ENCODE measurements at regions not wholly inside any gene's neighbourhood (a gene's known extent, or its start where the extent isn't known, plus 50 kb on each side); places are given as distances from the start of the nearest gene placed in this dataset.

GRCh38 chr12:129964826-129965457 is 61.1 kb upstream of the TMEM132D start:
- no peak for ATAC-seq
- WGBS, 2 donors, result 47 to 54% methylated on average over 5 of the region's 5 CpGs
- H3K27me3 ChIP-seq, result peaks cover 0 to 22% (median 5%) of the 10 kb centered on the region in 7 donors
- no peak overlapping the region for H3K27ac ChIP-seq
- peaks cover 0 to 5% (median 0%) of the 10 kb centered on the region in 11 donors for H3K9me3 ChIP-seq
- no peaks in the 10 kb centered on the region for H3K4me1 ChIP-seq
- no peak for TF ChIP-seq CTCF (IDR thresholded peaks at IDR 0.05)
- no peaks in the 10 kb centered on the region for H3K36me3 ChIP-seq
- no peak for DNase-seq
- no peak overlapping the region for H3K4me3 ChIP-seq
- intact Hi-C loops (cut with DNase I), result no loop called here

- Histone ChIP-seq H3K4me3 (no peak overlapping the region), H3K27me3 (peaks cover 0 to 22% (median 5%) of the 10 kb centered on the region in 7 donors), H3K9me3 (peaks cover 0 to 5% (median 0%) of the 10 kb centered on the region in 11 donors), H3K4me1 (no peaks in the 10 kb centered on the region), H3K36me3 (no peaks in the 10 kb centered on the region), H3K27ac (no peak overlapping the region)
- no peak for TF ChIP-seq CTCF (IDR thresholded peaks at IDR 0.05)
- intact Hi-C loops (cut with DNase I), result no loop called here
- 26 to 32% methylated on average over 10 of the region's 10 CpGs for WGBS, 2 donors
- ATAC-seq (no peak), DNase-seq (no peak)
Measured at GRCh38 chr12:129966146-129966995, 62.5 kb upstream of the TMEM132D start.

DNA sequence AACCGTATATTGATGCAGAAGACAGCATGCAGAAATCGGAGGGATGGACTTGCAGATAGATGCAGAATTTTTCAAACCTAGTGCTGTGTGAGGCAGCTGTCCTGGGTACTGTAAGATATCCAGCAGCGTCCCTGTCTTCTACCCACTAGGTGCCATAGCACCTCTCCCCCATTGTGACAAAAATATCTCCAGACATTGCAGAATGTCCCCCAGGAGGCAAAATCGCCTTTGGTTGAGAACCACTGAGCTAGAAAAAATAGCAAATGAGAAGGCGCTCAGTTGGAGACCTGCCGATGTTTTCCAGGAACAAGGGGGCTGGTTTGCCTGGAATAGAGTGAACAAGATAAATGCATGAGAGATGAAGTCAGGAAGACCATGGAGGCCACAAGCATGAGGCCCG is 67.9 kb upstream of the TMEM132D start:
- intact Hi-C loops (cut with DNase I), result no loop called here
- DNase-seq (no peak), ATAC-seq (no peak)
- WGBS, 2 donors, result 75 to 79% methylated on average over 7 of the region's 7 CpGs
- Histone ChIP-seq H3K9me3 (peaks cover 0 to 5% (median 0%) of the 10 kb centered on the region in 11 donors), H3K4me3 (no peak overlapping the region), H3K36me3 (no peaks in the 10 kb centered on the region), H3K27me3 (peaks cover 0 to 4% (median 0%) of the 10 kb centered on the region in 7 donors), H3K4me1 (no peaks in the 10 kb centered on the region), H3K27ac (no peak overlapping the region)
- TF ChIP-seq CTCF (IDR thresholded peaks at IDR 0.05), result no peak

DNA sequence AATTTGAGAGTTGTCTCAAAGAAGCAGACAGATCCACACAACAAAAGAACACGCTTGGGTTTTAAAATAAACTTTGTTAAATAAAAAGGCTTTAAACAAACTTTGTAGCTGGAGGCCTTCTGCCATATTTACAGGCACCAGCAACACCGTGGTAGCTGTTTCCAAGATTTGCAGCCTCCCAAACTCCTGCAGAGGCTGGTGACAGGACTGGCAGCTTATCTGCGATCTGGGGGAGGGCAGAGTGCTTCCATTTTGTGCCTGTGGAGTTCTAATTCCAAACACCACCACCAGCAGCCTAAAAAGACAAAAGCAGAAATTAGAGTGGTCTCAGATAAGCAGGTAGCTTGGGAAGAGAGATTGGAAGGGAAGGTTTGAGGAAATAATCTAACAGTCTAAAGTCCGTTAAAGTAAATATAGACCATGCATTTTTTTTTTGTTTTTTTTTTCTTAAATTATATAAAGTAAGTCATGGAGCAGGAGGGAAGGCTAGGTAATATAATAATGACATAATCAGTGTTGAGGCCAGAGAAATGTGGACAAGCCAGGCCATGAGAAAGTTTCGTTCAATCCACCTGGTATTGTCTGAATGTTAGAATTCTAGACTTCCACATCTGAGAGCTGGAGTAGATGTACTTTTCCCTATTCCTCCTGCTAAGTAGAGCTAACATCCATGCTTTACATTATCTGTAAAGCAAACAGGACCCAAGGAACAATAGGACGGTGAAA is 69.6 kb upstream of the TMEM132D start:
- Histone ChIP-seq H3K4me1 (no peaks in the 10 kb centered on the region), H3K9me3 (peaks cover 0 to 4% (median 0%) of the 10 kb centered on the region in 11 donors)
- WGBS, 2 donors, result 53 to 54% methylated on average over 6 of the region's 6 CpGs

More for the DNA sequence above, 69.6 kb upstream of the TMEM132D start:
- ATAC-seq (no peak), DNase-seq (no peak)
- no peak overlapping the region for H3K27ac ChIP-seq
- H3K4me3 ChIP-seq, result no peak overlapping the region
- no peak for TF ChIP-seq CTCF (IDR thresholded peaks at IDR 0.05)
- H3K27me3 ChIP-seq, result peaks cover 0 to 4% (median 0%) of the 10 kb centered on the region in 7 donors
- H3K36me3 ChIP-seq, result no peaks in the 10 kb centered on the region
- intact Hi-C loops (cut with DNase I), result no loop called here

All from heart right ventricle (tissue), 16 donors.